IPS-18a (cell line): ENCODE measurements at regions not wholly inside any gene's neighbourhood (a gene's known extent, or its start where the extent isn't known, plus 50 kb on each side); places are given as distances from the start of the nearest gene placed in this dataset.

Experiments used
- H3K27ac ChIP-seq: one replicate; pipeline ENCODE4 v1.5.1; 2013; ENCODE audit warnings: low read length
- H3K27me3 ChIP-seq: one replicate; pipeline ENCODE4 v1.6.1; 2013; ENCODE audit warnings: mild to moderate bottlenecking, low read length; ENCODE audit not compliant: control insufficient read depth, insufficient read depth
- H3K36me3 ChIP-seq: one replicate; pipeline ENCODE4 v1.6.1; 2013; ENCODE audit warnings: low read depth, low read length; ENCODE audit not compliant: control insufficient read depth
- H3K4me1 ChIP-seq: one replicate; pipeline ENCODE4 v1.6.1; 2013; ENCODE audit warnings: low read depth, low read length; ENCODE audit not compliant: control insufficient read depth
- H3K4me3 ChIP-seq: one replicate; pipeline ENCODE4 v1.5.1; 2013; ENCODE audit warnings: low read length
- H3K9ac ChIP-seq: one replicate; pipeline ENCODE4 v1.6.1; 2013; ENCODE audit warnings: mild to moderate bottlenecking, low read length, moderate library complexity
- H3K9me3 ChIP-seq: one replicate; pipeline ENCODE4 v1.6.1; 2013; ENCODE audit warnings: low read depth, low read length; ENCODE audit not compliant: control insufficient read depth

GRCh38 chr3:104368760-104369159 lies 997.9 kb upstream of the ALCAM start:
- Histone ChIP-seq H3K4me3 (no peak overlapping the region), H3K27me3 (no peaks in the 10 kb centered on the region), H3K36me3 (no peaks in the 10 kb centered on the region), H3K27ac (no peak overlapping the region), H3K9ac (no peak overlapping the region), H3K4me1 (no peaks in the 10 kb centered on the region), H3K9me3 (no peaks in the 10 kb centered on the region)

GRCh38 chr3:104385421-104385820 lies 981.3 kb upstream of the ALCAM start:
- Histone ChIP-seq H3K9me3 (no peaks in the 10 kb centered on the region), H3K4me1 (no peaks in the 10 kb centered on the region), H3K4me3 (no peak overlapping the region), H3K27ac (no peak overlapping the region), H3K27me3 (no peaks in the 10 kb centered on the region), H3K9ac (no peak overlapping the region), H3K36me3 (no peaks in the 10 kb centered on the region)

GRCh38 chr3:104388619-104389018 lies 978.1 kb upstream of the ALCAM start:
- H3K9me3 ChIP-seq, result peaks cover 3% of the 10 kb centered on the region
- no peak overlapping the region for H3K4me3 ChIP-seq
- no peak overlapping the region for H3K9ac ChIP-seq
- no peaks in the 10 kb centered on the region for H3K27me3 ChIP-seq
- no peaks in the 10 kb centered on the region for H3K36me3 ChIP-seq
- no peak overlapping the region for H3K27ac ChIP-seq
- H3K4me1 ChIP-seq, result no peaks in the 10 kb centered on the region

- no peak overlapping the region for H3K27ac ChIP-seq
- no peak overlapping the region for H3K9ac ChIP-seq
- H3K9me3 ChIP-seq, result peaks cover 3% of the 10 kb centered on the region
- no peaks in the 10 kb centered on the region for H3K4me1 ChIP-seq
- H3K4me3 ChIP-seq, result no peak overlapping the region
- no peaks in the 10 kb centered on the region for H3K36me3 ChIP-seq
- no peaks in the 10 kb centered on the region for H3K27me3 ChIP-seq
Measured at GRCh38 chr3:104392327-104392726, 974.4 kb upstream of the ALCAM start.

GRCh38 chr3:104396974-104397669 lies 969.6 kb upstream of the ALCAM start:
- Histone ChIP-seq H3K4me3 (no peak overlapping the region), H3K36me3 (no peaks in the 10 kb centered on the region), H3K9me3 (no peaks in the 10 kb centered on the region), H3K4me1 (no peaks in the 10 kb centered on the region), H3K27me3 (no peaks in the 10 kb centered on the region), H3K9ac (no peak overlapping the region), H3K27ac (no peak overlapping the region)

- Histone ChIP-seq H3K36me3 (no peaks in the 10 kb centered on the region), H3K9ac (no peak overlapping the region), H3K27ac (no peak overlapping the region), H3K9me3 (no peaks in the 10 kb centered on the region), H3K27me3 (no peaks in the 10 kb centered on the region), H3K4me1 (no peaks in the 10 kb centered on the region), H3K4me3 (no peak overlapping the region)
Measured at GRCh38 chr3:104397713-104398112, 969.0 kb upstream of the ALCAM start.

GRCh38 chr3:104402902-104403301 lies 963.8 kb upstream of the ALCAM start:
- H3K36me3 ChIP-seq, result no peaks in the 10 kb centered on the region

GRCh38 chr3:104411757-104412156 lies 955.0 kb upstream of the ALCAM start:
- H3K27me3 ChIP-seq, result no peaks in the 10 kb centered on the region
- no peaks in the 10 kb centered on the region for H3K4me1 ChIP-seq
- no peaks in the 10 kb centered on the region for H3K9me3 ChIP-seq
- H3K9ac ChIP-seq, result no peak overlapping the region
- H3K36me3 ChIP-seq, result no peaks in the 10 kb centered on the region
- H3K27ac ChIP-seq, result no peak overlapping the region
- no peak overlapping the region for H3K4me3 ChIP-seq

More at GRCh38 chr3:104402902-104403301, 963.8 kb upstream of the ALCAM start:
- H3K27ac ChIP-seq, result no peak overlapping the region
- no peaks in the 10 kb centered on the region for H3K4me1 ChIP-seq
- no peak overlapping the region for H3K4me3 ChIP-seq
- no peaks in the 10 kb centered on the region for H3K27me3 ChIP-seq
- H3K9me3 ChIP-seq, result no peaks in the 10 kb centered on the region
- no peak overlapping the region for H3K9ac ChIP-seq

GRCh38 chr3:104412608-104413580 lies 953.8 kb upstream of the ALCAM start:
- H3K27me3 ChIP-seq, result no peaks in the 10 kb centered on the region
- no peaks in the 10 kb centered on the region for H3K9me3 ChIP-seq

GRCh38 chr3:104428337-104428925 lies 938.3 kb upstream of the ALCAM start:
- H3K9ac ChIP-seq, result no peak overlapping the region
- H3K27ac ChIP-seq, result no peak overlapping the region
- no peaks in the 10 kb centered on the region for H3K9me3 ChIP-seq
- H3K4me3 ChIP-seq, result no peak overlapping the region
- H3K27me3 ChIP-seq, result no peaks in the 10 kb centered on the region
- H3K4me1 ChIP-seq, result peaks cover 3% of the 10 kb centered on the region
- H3K36me3 ChIP-seq, result no peaks in the 10 kb centered on the region

More at GRCh38 chr3:104412608-104413580, 953.8 kb upstream of the ALCAM start:
- Histone ChIP-seq H3K9ac (no peak overlapping the region), H3K36me3 (no peaks in the 10 kb centered on the region), H3K27ac (no peak overlapping the region), H3K4me3 (no peak overlapping the region), H3K4me1 (no peaks in the 10 kb centered on the region)

GRCh38 chr3:104429727-104430126 lies 937.0 kb upstream of the ALCAM start:
- Histone ChIP-seq H3K9me3 (no peaks in the 10 kb centered on the region), H3K27me3 (no peaks in the 10 kb centered on the region), H3K36me3 (no peaks in the 10 kb centered on the region), H3K9ac (no peak overlapping the region), H3K27ac (no peak overlapping the region), H3K4me1 (peaks cover 3% of the 10 kb centered on the region), H3K4me3 (no peak overlapping the region)
